ENCODE measurements at regions not wholly inside any gene's neighbourhood (a gene's known extent, or its start where the extent isn't known, plus 50 kb on each side); places are given as distances from the start of the nearest gene placed in this dataset.

DNA sequence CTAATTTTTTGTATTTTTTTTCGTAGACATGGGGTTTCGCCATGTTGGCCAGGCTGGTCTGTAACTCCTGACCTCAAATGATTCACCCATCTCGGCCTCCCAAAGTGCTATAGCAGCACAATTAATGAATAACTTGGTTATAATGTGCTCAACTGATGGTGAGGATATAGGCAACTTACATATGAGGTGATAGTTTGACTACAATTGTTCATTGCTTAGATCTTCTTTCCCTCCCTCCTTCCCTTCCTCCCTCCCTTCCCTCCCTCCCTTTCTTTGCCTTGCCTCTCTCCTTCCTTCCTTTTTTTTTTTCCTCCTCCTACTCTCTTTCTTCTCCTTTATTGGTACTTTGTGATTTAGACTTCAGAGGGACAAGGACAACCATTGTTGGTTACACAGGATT, 151.2 kb downstream of the RNF144B start:
- TF ChIP-seq SP1 (IDR thresholded peaks at IDR 0.05; ENCODE audit: low read depth, low read length) (no peak), SUPT20H (IDR thresholded peaks at IDR 0.05; ENCODE audit: borderline replicate concordance, control insufficient read depth, low read depth, low read length) (no peak), POU2F2 (IDR thresholded peaks at IDR 0.05; ENCODE audit: borderline replicate concordance, low read depth, low read length) (no peak), POLR2A (IDR thresholded peaks at IDR 0.05; ENCODE audit: low read depth, low read length) (no peak), CTCF (IDR thresholded peaks at IDR 0.05 in 2 of 3, conservative IDR thresholded peaks at IDR 0.05 in 1 of 3; ENCODE audit: control insufficient read depth in 2 of 3, extremely low read depth in 1 of 3, insufficient read depth in 1 of 3, low read depth in 3 of 3, low read length in 3 of 3) (no peak), ZNF274 (IDR thresholded peaks at IDR 0.05; ENCODE audit: insufficient read depth, insufficient read length) (no peak), EZH2 (IDR thresholded peaks at IDR 0.05; ENCODE audit: borderline replicate concordance, control insufficient read depth, low read depth, low read length) (no peak), FOXK2 (IDR thresholded peaks at IDR 0.05) (no peak), ETV6 (conservative IDR thresholded peaks at IDR 0.05 in 1 of 2, IDR thresholded peaks at IDR 0.05 in 1 of 2; ENCODE audit: borderline replicate concordance in 1 of 2, low read depth in 1 of 2) (no peak)

All from GM12878 (cell line).